A673 (cell line): ENCODE measurements at regions not wholly inside any gene's neighbourhood (a gene's known extent, or its start where the extent isn't known, plus 50 kb on each side); places are given as distances from the start of the nearest gene placed in this dataset.

ENCODE experiments used
- BruUV-seq: library from RNA; stranded (reverse); fragments of 400-500 nt; replicated peaks from 2 replicates; lab custom pipeline; 2021; lab: Mats Ljungman, UMichigan
- CTCF ChIA-PET: fragments of 300-600 bp; sonication (Branson Sonifier 250); formaldehyde crosslinking; loops from one replicate; lab custom pipeline; 2022; ENCODE audit warnings: antibody characterized with exemption; lab: Charles Lee
- POLR2A ChIA-PET: fragments of 300-600 bp; sonication (Branson Sonifier 250); formaldehyde crosslinking; loops from one replicate; lab custom pipeline; 2022; ENCODE audit warnings: antibody characterized with exemption; ENCODE audit not compliant: low non-redundant PET; lab: Charles Lee
- DNase-seq: peaks from one replicate; pipeline ENCODE4 v3.0.0-alpha.2; 2015; ENCODE audit warnings: low spot score
- H3K27ac ChIP-seq: fragments of 200-600 bp; sonication (generic); 2 replicates; pipeline ENCODE4 v1.5.1; 2016; ENCODE audit warnings: mixed run types, low read depth, mild to moderate bottlenecking, mixed read lengths, antibody characterized with exemption, low read length; ENCODE audit not compliant: poor library complexity, severe bottlenecking
- H3K27me3 ChIP-seq: fragments of 200-600 bp; sonication (generic); replicated peaks from 2 replicates; pipeline ENCODE4 v1.6.1; 2017; ENCODE audit warnings: mixed run types, low read depth, mild to moderate bottlenecking, mixed read lengths, antibody characterized with exemption, low read length; ENCODE audit not compliant: insufficient read depth, poor library complexity
- H3K36me3 ChIP-seq: fragments of 200-600 bp; sonication (generic); 2 replicates; pipeline ENCODE4 v1.6.1; 2016; ENCODE audit warnings: mixed run types, mild to moderate bottlenecking, mixed read lengths, antibody characterized with exemption, low read length; ENCODE audit not compliant: insufficient read depth, poor library complexity, severe bottlenecking
- H3K4me1 ChIP-seq: fragments of 200-600 bp; sonication (generic); 2 replicates; pipeline ENCODE4 v1.6.1; 2017; ENCODE audit warnings: mixed run types, mild to moderate bottlenecking, mixed read lengths, antibody characterized with exemption, low read length; ENCODE audit not compliant: insufficient read depth, poor library complexity, severe bottlenecking
- H3K4me3 ChIP-seq: fragments of 200-600 bp; sonication (generic); 2 replicates; pipeline ENCODE4 v1.5.1; 2016; ENCODE audit warnings: low read depth, mixed run types, mild to moderate bottlenecking, mixed read lengths, low read length; ENCODE audit not compliant: poor library complexity, severe bottlenecking
- H3K9me3 ChIP-seq: fragments of 200-600 bp; sonication (generic); 2 replicates; pipeline ENCODE4 v1.6.1; 2016; ENCODE audit warnings: mixed run types, low read depth, mild to moderate bottlenecking, mixed read lengths, antibody characterized with exemption, low read length; ENCODE audit not compliant: poor library complexity, severe bottlenecking
- EZH2 ChIP-seq: fragments of 200-600 bp; sonication (generic); IDR thresholded peaks from 2 replicates; pipeline ENCODE4 v1.6.1; 2017; ENCODE audit warnings: borderline replicate concordance, low read depth, mild to moderate bottlenecking, mixed read lengths, antibody characterized with exemption, low read length; ENCODE audit not compliant: poor library complexity, severe bottlenecking
- intact Hi-C: fragments of 100-400 bp; cut with micrococcal nuclease; formaldehyde crosslinking; loops from one replicate; pipeline ENCODE4 v1.10.0; 2022; ENCODE audit not compliant: unreplicated experiment
- TF ChIP-seq, protein P1 (sequence below): fragments of 300-800, 200-600 bp; sonication (generic); conservative IDR thresholded peaks from 2 replicates; pipeline ENCODE4 v1.5.1; 2017; ENCODE audit warnings: low read depth, mild to moderate bottlenecking, antibody characterized with exemption, low read length, moderate library complexity, mixed read lengths

DNA sequence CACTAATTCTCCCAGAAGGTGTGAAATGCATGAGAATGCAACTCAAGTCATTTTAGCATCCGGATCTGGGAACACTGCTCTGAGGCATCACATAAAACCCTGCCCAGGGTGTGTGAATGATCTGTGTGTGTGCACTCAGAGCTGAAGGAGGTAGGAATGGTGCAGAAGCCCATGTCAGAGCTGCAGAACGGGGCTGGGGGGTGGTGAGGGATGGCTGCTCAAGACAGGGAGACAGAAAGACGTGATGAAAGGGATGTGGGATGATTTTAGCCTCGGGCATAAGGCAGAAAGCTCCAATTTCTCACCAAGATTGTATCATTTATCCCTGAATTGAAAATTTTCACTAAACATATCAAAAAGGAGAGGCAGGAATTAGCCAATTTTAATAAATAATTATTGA lies 369.1 kb downstream of the EIPR1 start:
- Histone ChIP-seq H3K36me3 (no peaks in the 10 kb centered on the region), H3K9me3 (no peaks in the 10 kb centered on the region), H3K4me3 (no peak overlapping the region), H3K27me3 (no peaks in the 10 kb centered on the region), H3K27ac (no peak overlapping the region), H3K4me1 (peaks cover 25% of the 10 kb centered on the region)
- no peak for DNase-seq
- POLR2A ChIA-PET = no interaction called here
- TF ChIP-seq, protein P1, sequence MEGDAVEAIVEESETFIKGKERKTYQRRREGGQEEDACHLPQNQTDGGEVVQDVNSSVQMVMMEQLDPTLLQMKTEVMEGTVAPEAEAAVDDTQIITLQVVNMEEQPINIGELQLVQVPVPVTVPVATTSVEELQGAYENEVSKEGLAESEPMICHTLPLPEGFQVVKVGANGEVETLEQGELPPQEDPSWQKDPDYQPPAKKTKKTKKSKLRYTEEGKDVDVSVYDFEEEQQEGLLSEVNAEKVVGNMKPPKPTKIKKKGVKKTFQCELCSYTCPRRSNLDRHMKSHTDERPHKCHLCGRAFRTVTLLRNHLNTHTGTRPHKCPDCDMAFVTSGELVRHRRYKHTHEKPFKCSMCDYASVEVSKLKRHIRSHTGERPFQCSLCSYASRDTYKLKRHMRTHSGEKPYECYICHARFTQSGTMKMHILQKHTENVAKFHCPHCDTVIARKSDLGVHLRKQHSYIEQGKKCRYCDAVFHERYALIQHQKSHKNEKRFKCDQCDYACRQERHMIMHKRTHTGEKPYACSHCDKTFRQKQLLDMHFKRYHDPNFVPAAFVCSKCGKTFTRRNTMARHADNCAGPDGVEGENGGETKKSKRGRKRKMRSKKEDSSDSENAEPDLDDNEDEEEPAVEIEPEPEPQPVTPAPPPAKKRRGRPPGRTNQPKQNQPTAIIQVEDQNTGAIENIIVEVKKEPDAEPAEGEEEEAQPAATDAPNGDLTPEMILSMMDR = no peak
- CTCF ChIA-PET = no interaction called here
- intact Hi-C loops = no loop called here
- no TSS peak for BruUV-seq

DNA sequence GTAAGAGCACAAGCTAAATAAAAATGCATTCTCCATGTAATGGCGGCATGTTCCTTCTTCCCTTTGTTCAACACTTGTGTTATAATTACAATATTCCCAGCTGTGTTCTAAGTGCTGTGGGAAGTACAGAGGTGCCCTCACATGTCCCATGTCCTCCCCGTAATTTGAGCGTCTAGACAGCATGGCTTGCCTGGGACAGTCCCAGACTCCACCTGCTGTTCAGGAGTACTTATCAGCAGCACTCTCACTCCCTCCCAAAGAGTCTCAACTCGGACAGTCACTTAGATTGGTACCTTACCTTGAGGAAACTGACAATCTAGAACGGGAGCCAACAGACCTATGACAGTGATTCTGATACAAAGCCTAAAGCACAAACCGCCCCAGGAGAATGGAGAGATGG lies 370.5 kb downstream of the EIPR1 start:
- no peak overlapping the region for H3K27ac ChIP-seq
- intact Hi-C loops = no loop called here
- no peak for DNase-seq
- ChIA-PET POLR2A (no interaction called here), CTCF (no interaction called here)
- BruUV-seq = no TSS peak
- TF ChIP-seq EZH2 = no peak
- TF ChIP-seq, protein P1 = no peak
- H3K4me3 ChIP-seq = no peak overlapping the region
- H3K4me1 ChIP-seq = peaks cover 29% of the 10 kb centered on the region
- no peaks in the 10 kb centered on the region for H3K27me3 ChIP-seq
- no peaks in the 10 kb centered on the region for H3K36me3 ChIP-seq
- no peaks in the 10 kb centered on the region for H3K9me3 ChIP-seq

DNA sequence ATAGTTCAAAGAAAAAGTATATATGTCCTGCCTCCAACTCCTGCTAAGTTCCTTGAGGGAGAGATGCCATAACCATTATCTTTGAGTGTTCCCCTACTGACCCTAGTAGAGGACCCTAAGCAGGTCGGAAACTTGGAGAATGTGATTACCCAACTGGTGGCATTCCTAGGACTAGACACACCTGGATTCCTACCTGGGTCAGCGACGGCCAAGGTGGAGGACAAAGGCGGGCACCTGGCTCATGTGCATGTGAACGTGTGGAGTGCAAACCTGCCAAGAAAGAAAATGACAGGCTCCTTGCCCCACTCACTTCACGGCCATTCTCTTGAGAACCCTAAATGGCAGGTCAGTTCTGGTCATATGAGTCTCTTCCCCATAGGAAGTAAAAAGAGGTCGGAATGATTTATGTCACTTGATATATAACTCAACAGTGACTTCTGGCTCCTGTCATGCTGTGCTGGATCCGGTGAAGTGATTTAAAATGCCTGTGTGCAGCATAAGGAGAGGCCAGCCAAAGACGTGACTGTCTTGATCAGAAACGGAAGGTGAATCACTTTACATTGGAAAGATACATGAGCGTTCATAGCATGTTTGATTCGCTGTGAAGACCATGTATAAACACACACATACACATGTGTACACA lies 371.6 kb downstream of the EIPR1 start:
- no peak for TF ChIP-seq EZH2
- TF ChIP-seq, protein P1 = no peak
- no TSS peak for BruUV-seq
- intact Hi-C loops = no loop called here
- DNase-seq = no peak
- Histone ChIP-seq H3K27ac (no peak overlapping the region), H3K9me3 (no peaks in the 10 kb centered on the region), H3K27me3 (no peaks in the 10 kb centered on the region), H3K4me3 (no peak overlapping the region), H3K4me1 (peaks cover 34% of the 10 kb centered on the region), H3K36me3 (no peaks in the 10 kb centered on the region)
- ChIA-PET POLR2A (no interaction called here), CTCF (no interaction called here)
